ENCODE measurements at regions not wholly inside any gene's neighbourhood (a gene's known extent, or its start where the extent isn't known, plus 50 kb on each side); places are given as distances from the start of the nearest gene placed in this dataset.

- no peak overlapping the region for H2BK120ac ChIP-seq (replicated peaks; ENCODE audit: low read depth, low read length)
- 92% methylated on average over 6 of the region's 6 CpGs; no CpG with 5 or more reads in 1 of the 2 experiments for WGBS, 2 experiments (ENCODE audit: extremely low coverage in 1 of 2, insufficient coverage in 1 of 2, insufficient read length in 1 of 2, insufficient replicate concordance in 2 of 2, low coverage in 1 of 2, low lambda C conversion rate in 2 of 2, missing lambda C conversion rate in 1 of 2)
- no peaks in the 10 kb centered on the region for H3K9me3 ChIP-seq (ENCODE audit: insufficient read depth in 2 of 2, low read depth in 1 of 2, low read length in 1 of 2)
- H3K56ac ChIP-seq (replicated peaks; ENCODE audit: insufficient read length, low read depth, low read length), result no peak overlapping the region
- H3K9ac ChIP-seq (replicated peaks in 1 of 4; ENCODE audit: extremely low read depth in 1 of 4, low read depth in 3 of 4, low read length in 3 of 4), result no peak overlapping the region
- H3K18ac ChIP-seq (ENCODE audit: extremely low read depth, low read length), result no peak overlapping the region
- H2BK5ac ChIP-seq (ENCODE audit: low read depth, low read length), result no peak overlapping the region
- no peaks in the 10 kb centered on the region for H3K79me1 ChIP-seq (ENCODE audit: low read depth, low read length)
- H4K20me1 ChIP-seq (replicated peaks in 1 of 2; ENCODE audit: control insufficient read depth in 1 of 2, insufficient read depth in 2 of 2, low read length in 2 of 2), result no peaks in the 10 kb centered on the region
- H3K79me2 ChIP-seq (ENCODE audit: control insufficient read depth in 1 of 2, insufficient read depth in 2 of 2, low read length in 2 of 2), result no peaks in the 10 kb centered on the region
- H2BK15ac ChIP-seq (ENCODE audit: low read length), result no peak overlapping the region
- no peaks in the 10 kb centered on the region for H3K27me3 ChIP-seq (replicated peaks in 1 of 4; ENCODE audit: control insufficient read depth in 3 of 4, extremely low read depth in 1 of 4, insufficient read depth in 3 of 4, low read length in 3 of 4)
- no peak overlapping the region for H4K91ac ChIP-seq (replicated peaks; ENCODE audit: insufficient read length, low read length)
- TF ChIP-seq SIN3A (conservative IDR thresholded peaks at IDR 0.05 in 1 of 2, IDR thresholded peaks at IDR 0.05 in 1 of 2; ENCODE audit: low read depth in 1 of 2, low read length in 2 of 2), result no peak
- no peak for TF ChIP-seq CBX5 (IDR thresholded peaks at IDR 0.05; ENCODE audit: low read depth, low read length)
- TF ChIP-seq KDM1A (IDR thresholded peaks at IDR 0.05; ENCODE audit: borderline replicate concordance, low read length), result no peak
- no peak for TF ChIP-seq CEBPB (IDR thresholded peaks at IDR 0.05; ENCODE audit: low read depth, low read length)
- no peak for TF ChIP-seq GTF2F1 (IDR thresholded peaks at IDR 0.05; ENCODE audit: borderline replicate concordance, low read depth, low read length)
- TF ChIP-seq ASH2L (IDR thresholded peaks at IDR 0.05; ENCODE audit: low read length), result no peak
- TF ChIP-seq BCL11A (IDR thresholded peaks at IDR 0.05; ENCODE audit: low read depth in 2 of 2, low read length in 2 of 2), result no peak
- TF ChIP-seq POU5F1 (IDR thresholded peaks at IDR 0.05; ENCODE audit: low read depth, low read length), result no peak
- TF ChIP-seq SP4 (IDR thresholded peaks at IDR 0.05; ENCODE audit: low read length), result no peak
- FAIRE-seq, result no peak
- no peak overlapping the region for H3K14ac ChIP-seq (ENCODE audit: insufficient read length)
- no peak overlapping the region for H4K8ac ChIP-seq (ENCODE audit: extremely low read depth, insufficient read depth, low read length)
- no peak overlapping the region for H3K4me3 ChIP-seq (ENCODE audit: extremely low read depth in 1 of 4, insufficient read depth in 2 of 4, low read depth in 3 of 4, low read length in 4 of 4)
- H4K5ac ChIP-seq (ENCODE audit: insufficient read length, low read depth, low read length), result no peak overlapping the region
- H2AFZ ChIP-seq (ENCODE audit: low read length), result no peak overlapping the region
- no peak overlapping the region for H3K23ac ChIP-seq (ENCODE audit: insufficient read length)
- no peak overlapping the region for H3K4ac ChIP-seq (replicated peaks; ENCODE audit: insufficient read length, low read depth, low read length)
- no peak overlapping the region for H2AK5ac ChIP-seq (ENCODE audit: low read depth, low read length)
- no peak overlapping the region for H2BK12ac ChIP-seq (ENCODE audit: low read depth, low read length)
- DNase-seq (ENCODE audit: low read depth in 1 of 2, low spot score in 2 of 2), result no peak
- POLR2A ChIA-PET (ENCODE audit: partially characterized antibody), result no interaction called here
- H3K27ac ChIP-seq (ENCODE audit: low read depth, low read length), result no peak overlapping the region
- CTCF ChIA-PET (ENCODE audit: partially characterized antibody), result interaction anchor here (1.2 kb wide), 2 partner anchors 9 to 26 kb away, joined by 3 read pairs; no protein-coding TSS in a partner anchor
- no peaks in the 10 kb centered on the region for H3K4me1 ChIP-seq (replicated peaks in 1 of 4; ENCODE audit: control insufficient read depth in 3 of 4, insufficient read depth in 4 of 4, low read length in 3 of 4)
- H2BK20ac ChIP-seq (ENCODE audit: low read length), result no peak overlapping the region
- no peak overlapping the region for H3K4me2 ChIP-seq (ENCODE audit: insufficient read depth in 1 of 2, low read depth in 2 of 2, low read length in 2 of 2)
- no peaks in the 10 kb centered on the region for H3K23me2 ChIP-seq (ENCODE audit: low read depth, low read length)
- H3K36me3 ChIP-seq (ENCODE audit: control insufficient read depth in 2 of 4, insufficient read depth in 4 of 4, low read length in 3 of 4), result no peaks in the 10 kb centered on the region
Measured at GRCh38 chr3:178058629-178059028, 477.6 kb upstream of the KCNMB2 start.
